DOHH2 (cell line): ENCODE measurements at regions not wholly inside any gene's neighbourhood (a gene's known extent, or its start where the extent isn't known, plus 50 kb on each side); places are given as distances from the start of the nearest gene placed in this dataset.

Source experiments
- H3F3A ChIP-seq: fragments of 200-600 bp; sonication (generic), shearing (Covaris generic); 2 replicates; pipeline ENCODE4 v1.6.0; 2016; ENCODE audit warnings: antibody characterized with exemption, mild to moderate bottlenecking; ENCODE audit not compliant: control insufficient read depth, insufficient read depth
- H3K27ac ChIP-seq: fragments of 200-600 bp; sonication (generic); 2 replicates; pipeline ENCODE4 v1.5.1; 2014; ENCODE audit warnings: low read depth, mild to moderate bottlenecking, low read length, moderate library complexity
- H3K27me3 ChIP-seq: fragments of 200-600 bp; sonication (generic); 2 replicates; pipeline ENCODE4 v1.6.1; 2014; ENCODE audit warnings: mild to moderate bottlenecking, low read length, mixed read lengths; ENCODE audit not compliant: control insufficient read depth
- H3K36me3 ChIP-seq: fragments of 200-600 bp; sonication (generic); 2 replicates; pipeline ENCODE4 v1.6.1; 2014; ENCODE audit warnings: mild to moderate bottlenecking, low read length, moderate library complexity, mixed read lengths; ENCODE audit not compliant: control insufficient read depth
- H3K4me1 ChIP-seq: fragments of 200-600 bp; sonication (generic); 2 replicates; pipeline ENCODE4 v1.6.1; 2014; ENCODE audit warnings: mild to moderate bottlenecking, low read length, mixed read lengths; ENCODE audit not compliant: control insufficient read depth
- H3K4me2 ChIP-seq: fragments of 200-600 bp; sonication (generic); 2 replicates; pipeline ENCODE4 v1.6.0; 2014; ENCODE audit warnings: mild to moderate bottlenecking, low read length, moderate library complexity
- H3K4me3 ChIP-seq: fragments of 200-600 bp; sonication (generic); 2 replicates; pipeline ENCODE4 v1.5.1; 2014; ENCODE audit warnings: mild to moderate bottlenecking, low read length, mixed read lengths
- H3K79me2 ChIP-seq: fragments of 200-600 bp; sonication (generic); 2 replicates; pipeline ENCODE4 v1.6.1; 2014; ENCODE audit warnings: mild to moderate bottlenecking, low read length, mixed read lengths; ENCODE audit not compliant: control insufficient read depth
- H3K9me2 ChIP-seq: fragments of 200-600 bp; sonication (generic); replicated peaks from 2 replicates; pipeline ENCODE4 v1.6.1; 2014; ENCODE audit warnings: mild to moderate bottlenecking, low read length, mixed read lengths; ENCODE audit not compliant: control insufficient read depth
- H3K9me3 ChIP-seq: fragments of 200-600 bp; sonication (generic); 2 replicates; pipeline ENCODE4 v1.6.1; 2014; ENCODE audit warnings: antibody characterized with exemption, low read length, mixed read lengths; ENCODE audit not compliant: control insufficient read depth, insufficient read depth
- H4K20me1 ChIP-seq: fragments of 200-600 bp; sonication (generic); 2 replicates; pipeline ENCODE4 v1.6.0; 2014; ENCODE audit warnings: low read depth, mild to moderate bottlenecking, antibody characterized with exemption, low read length, moderate library complexity; ENCODE audit not compliant: control insufficient read depth, insufficient read depth
- EZH2phosphoT487 ChIP-seq: fragments of 200-600 bp; sonication (generic); IDR thresholded peaks from 2 replicates; pipeline ENCODE4 v1.6.1; 2017; ENCODE audit warnings: borderline replicate concordance, mild to moderate bottlenecking, antibody characterized with exemption, low read length, moderate library complexity, mixed read lengths
- TF ChIP-seq, protein P1 (sequence below): fragments of 200-600 bp; sonication (generic); IDR thresholded peaks from one replicate; pipeline ENCODE4 v1.5.1; 2014; ENCODE audit warnings: antibody characterized with exemption, mild to moderate bottlenecking, low read depth, low read length; ENCODE audit not compliant: poor library complexity, severe bottlenecking

DNA sequence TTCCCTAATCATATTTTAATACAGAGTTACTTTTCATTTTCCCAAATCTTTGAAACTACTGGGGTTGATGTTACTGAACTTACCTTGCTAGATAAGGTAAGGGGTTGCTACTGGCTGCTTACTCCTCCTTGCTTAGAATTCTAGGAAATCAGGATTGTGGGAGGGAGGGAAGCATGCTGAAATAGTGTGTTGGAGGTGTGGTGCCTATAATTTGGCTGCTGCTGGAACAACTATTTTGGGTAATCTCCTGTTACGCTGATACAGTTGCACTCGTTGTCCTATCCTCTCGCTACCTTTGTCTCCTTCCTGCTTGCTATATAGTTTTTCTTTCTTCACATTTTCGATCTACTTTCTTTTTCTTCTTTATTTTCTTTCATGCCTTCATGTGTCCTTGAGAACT lies 83.7 kb downstream of the BMP2 start:
- H3K9me3 ChIP-seq = no peaks in the 10 kb centered on the region
- H3K27me3 ChIP-seq = no peaks in the 10 kb centered on the region
- no peak overlapping the region for H3K4me2 ChIP-seq
- TF ChIP-seq EZH2phosphoT487 = no peak
- TF ChIP-seq, protein P1, sequence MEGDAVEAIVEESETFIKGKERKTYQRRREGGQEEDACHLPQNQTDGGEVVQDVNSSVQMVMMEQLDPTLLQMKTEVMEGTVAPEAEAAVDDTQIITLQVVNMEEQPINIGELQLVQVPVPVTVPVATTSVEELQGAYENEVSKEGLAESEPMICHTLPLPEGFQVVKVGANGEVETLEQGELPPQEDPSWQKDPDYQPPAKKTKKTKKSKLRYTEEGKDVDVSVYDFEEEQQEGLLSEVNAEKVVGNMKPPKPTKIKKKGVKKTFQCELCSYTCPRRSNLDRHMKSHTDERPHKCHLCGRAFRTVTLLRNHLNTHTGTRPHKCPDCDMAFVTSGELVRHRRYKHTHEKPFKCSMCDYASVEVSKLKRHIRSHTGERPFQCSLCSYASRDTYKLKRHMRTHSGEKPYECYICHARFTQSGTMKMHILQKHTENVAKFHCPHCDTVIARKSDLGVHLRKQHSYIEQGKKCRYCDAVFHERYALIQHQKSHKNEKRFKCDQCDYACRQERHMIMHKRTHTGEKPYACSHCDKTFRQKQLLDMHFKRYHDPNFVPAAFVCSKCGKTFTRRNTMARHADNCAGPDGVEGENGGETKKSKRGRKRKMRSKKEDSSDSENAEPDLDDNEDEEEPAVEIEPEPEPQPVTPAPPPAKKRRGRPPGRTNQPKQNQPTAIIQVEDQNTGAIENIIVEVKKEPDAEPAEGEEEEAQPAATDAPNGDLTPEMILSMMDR = no peak
- no peaks in the 10 kb centered on the region for H3K9me2 ChIP-seq
- H3K36me3 ChIP-seq = no peaks in the 10 kb centered on the region
- H3K4me3 ChIP-seq = no peak overlapping the region
- no peak overlapping the region for H3K27ac ChIP-seq
- no peaks in the 10 kb centered on the region for H3K79me2 ChIP-seq
- no peaks in the 10 kb centered on the region for H3F3A ChIP-seq
- H4K20me1 ChIP-seq = no peaks in the 10 kb centered on the region
- H3K4me1 ChIP-seq = no peaks in the 10 kb centered on the region

DNA sequence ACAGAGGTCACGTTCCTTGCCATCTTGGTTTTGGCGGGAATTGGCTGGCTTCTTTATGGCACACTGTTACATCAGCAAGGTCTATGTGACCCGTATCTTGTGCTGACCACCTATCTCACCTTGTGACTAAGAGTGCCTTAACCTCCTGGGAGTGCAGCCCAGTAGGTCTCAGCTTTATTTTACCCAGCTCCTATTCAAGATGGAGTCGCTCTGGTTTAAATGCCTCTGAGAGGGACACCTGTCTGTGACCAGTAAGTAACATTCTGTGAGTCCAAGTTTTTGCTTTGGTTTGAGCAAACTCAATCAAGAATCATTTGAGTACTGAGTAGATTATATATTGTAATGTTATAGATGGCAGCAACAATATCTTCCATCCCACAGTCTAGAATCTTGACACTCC lies 85.0 kb downstream of the BMP2 start:
- Histone ChIP-seq H4K20me1 (no peaks in the 10 kb centered on the region), H3F3A (no peaks in the 10 kb centered on the region), H3K4me3 (no peak overlapping the region), H3K9me2 (no peaks in the 10 kb centered on the region), H3K36me3 (no peaks in the 10 kb centered on the region), H3K4me2 (no peak overlapping the region), H3K27me3 (no peaks in the 10 kb centered on the region), H3K9me3 (no peaks in the 10 kb centered on the region), H3K27ac (no peak overlapping the region), H3K79me2 (no peaks in the 10 kb centered on the region), H3K4me1 (no peaks in the 10 kb centered on the region)
- TF ChIP-seq, protein P1 = no peak
- no peak for TF ChIP-seq EZH2phosphoT487

DNA sequence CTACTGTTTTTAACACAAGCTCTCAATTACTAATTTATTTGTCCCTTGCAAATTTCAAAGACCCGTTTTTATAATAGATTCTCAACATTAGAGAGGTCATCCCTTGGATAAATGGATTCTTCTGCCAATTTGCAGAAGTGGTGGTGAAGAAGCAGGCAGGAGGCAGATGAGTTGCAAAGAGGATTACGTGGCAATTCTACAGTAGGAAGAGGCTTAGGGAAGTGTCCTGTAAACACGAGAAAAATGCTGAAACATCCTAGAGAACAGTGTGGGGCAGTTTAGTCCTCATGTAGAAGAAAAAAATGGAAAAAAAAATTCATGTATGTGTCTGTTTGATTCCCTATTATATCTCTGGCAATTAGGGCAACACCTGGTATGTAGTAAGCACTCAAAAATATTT lies 87.6 kb downstream of the BMP2 start:
- H3K9me3 ChIP-seq = no peaks in the 10 kb centered on the region
- H3F3A ChIP-seq = no peaks in the 10 kb centered on the region
- TF ChIP-seq, protein P1 = no peak
- no peak for TF ChIP-seq EZH2phosphoT487
- no peak overlapping the region for H3K27ac ChIP-seq
- H3K36me3 ChIP-seq = no peaks in the 10 kb centered on the region
- no peaks in the 10 kb centered on the region for H4K20me1 ChIP-seq
- no peaks in the 10 kb centered on the region for H3K4me1 ChIP-seq
- H3K4me2 ChIP-seq = no peak overlapping the region
- H3K79me2 ChIP-seq = no peaks in the 10 kb centered on the region
- no peak overlapping the region for H3K4me3 ChIP-seq
- no peaks in the 10 kb centered on the region for H3K9me2 ChIP-seq
- 0 out of 2 replicates have a peak, but pooled peaks cover 2% of the 10 kb centered on the region for H3K27me3 ChIP-seq

DNA sequence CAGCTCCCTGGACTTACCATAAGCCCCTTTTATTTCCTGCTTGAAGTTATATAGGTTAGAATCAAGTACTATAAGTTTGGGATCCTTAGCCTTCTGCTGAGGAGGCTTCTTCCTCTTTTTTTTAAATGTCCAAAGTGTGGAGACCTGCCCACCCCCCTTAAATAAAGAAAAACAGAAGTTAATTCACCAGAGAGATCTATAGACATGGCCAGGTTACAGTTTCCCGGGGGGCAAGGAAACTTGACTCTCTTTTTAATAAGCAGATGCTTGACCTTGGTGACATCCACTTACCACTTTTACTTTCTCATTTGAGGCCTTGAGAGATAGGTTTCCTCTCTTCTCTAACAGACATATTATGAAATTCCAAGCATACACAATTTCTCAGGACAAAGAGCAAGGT lies 88.3 kb downstream of the BMP2 start:
- Histone ChIP-seq H3K4me1 (no peaks in the 10 kb centered on the region), H3K79me2 (no peaks in the 10 kb centered on the region), H4K20me1 (no peaks in the 10 kb centered on the region), H3K4me2 (no peak overlapping the region), H3K27me3 (0 out of 2 replicates have a peak, but pooled peaks cover 3% of the 10 kb centered on the region), H3K9me3 (no peaks in the 10 kb centered on the region), H3F3A (no peaks in the 10 kb centered on the region), H3K4me3 (no peak overlapping the region), H3K9me2 (no peaks in the 10 kb centered on the region), H3K36me3 (no peaks in the 10 kb centered on the region), H3K27ac (no peak overlapping the region)
- TF ChIP-seq, protein P1 = no peak
- TF ChIP-seq EZH2phosphoT487 = no peak
